ENCODE measurements at regions not wholly inside any gene's neighbourhood (a gene's known extent, or its start where the extent isn't known, plus 50 kb on each side); places are given as distances from the start of the nearest gene placed in this dataset.
"Not testable (repeated sequence)": the region's sequence is repeated elsewhere in the genome, so short reads cannot be mapped to it uniquely, and the experiment has no call there.

DNA sequence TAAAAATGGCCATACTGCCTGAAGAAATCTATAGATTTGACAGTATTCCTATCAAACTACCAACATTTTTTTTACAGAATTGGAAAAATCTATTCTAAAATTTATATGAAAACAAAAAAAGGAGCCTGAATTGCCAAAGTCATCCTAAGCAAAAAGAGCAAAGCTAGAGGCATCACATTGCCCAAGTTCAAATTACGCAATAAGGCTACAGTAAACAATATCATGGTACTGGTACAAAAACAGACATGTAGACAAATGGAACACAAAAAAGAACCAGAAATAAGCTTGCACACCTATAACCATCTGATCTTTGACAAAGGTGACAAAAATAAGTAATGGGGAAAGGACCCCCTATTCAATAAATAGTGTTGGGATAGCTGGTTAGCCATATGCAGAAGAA lies 50.2 kb upstream of the THSD7B start:
- DNase-seq (ENCODE audit: low spot score) = no peak

- no peak for DNase-seq (ENCODE audit: low spot score)
These were observed 50.8 kb upstream of the THSD7B start for GRCh38 chr2:136714452-136714951.

- DNase-seq (ENCODE audit: low spot score) = no peak
These were observed 51.6 kb upstream of the THSD7B start for GRCh38 chr2:136713739-136714138.

DNA sequence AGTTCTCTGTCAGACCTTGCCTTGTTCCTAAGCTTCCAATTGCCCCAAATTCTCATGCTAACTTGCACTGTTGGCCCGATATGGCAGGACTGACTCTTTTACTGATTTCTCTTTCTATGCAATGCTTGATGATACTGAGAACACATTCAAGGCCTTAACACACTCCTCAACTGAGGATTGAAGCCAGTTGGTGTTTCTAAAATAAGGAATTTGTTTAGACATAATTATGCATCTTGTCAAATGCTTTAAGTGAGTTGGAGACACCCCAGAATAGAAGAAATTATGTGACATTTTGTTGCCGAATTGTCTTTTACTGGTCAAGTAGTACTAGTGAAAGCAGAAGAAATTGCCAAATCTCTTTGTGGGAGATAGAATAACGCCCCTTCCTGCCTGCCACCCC lies 60.0 kb upstream of the THSD7B start:
- DNase-seq (ENCODE audit: low spot score) = no peak

DNA sequence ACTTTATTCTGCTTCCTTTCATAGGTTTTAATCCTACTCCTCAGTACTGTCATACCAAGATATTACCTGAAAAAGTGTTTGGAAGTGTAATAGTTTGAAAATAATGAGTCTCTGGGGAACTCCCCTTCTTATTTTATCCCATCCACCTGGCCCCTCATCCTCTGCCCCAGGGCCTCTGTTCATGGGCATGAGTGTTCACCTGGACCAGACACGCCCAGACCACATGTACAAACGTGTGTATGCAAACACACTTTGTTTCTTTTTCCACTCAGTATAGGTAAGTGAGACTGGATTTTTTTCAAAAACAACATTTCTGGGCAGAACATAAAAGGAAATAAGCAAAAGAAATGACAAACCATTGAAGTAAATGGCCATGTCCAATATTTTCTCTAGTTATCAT lies 62.1 kb upstream of the THSD7B start:
- DNase-seq (ENCODE audit: low spot score) = no peak

GRCh38 chr2:136696438-136696837 lies 68.9 kb upstream of the THSD7B start:
- DNase-seq (ENCODE audit: low spot score) = no peak

GRCh38 chr2:136693966-136694365 lies 71.4 kb upstream of the THSD7B start:
- DNase-seq (ENCODE audit: low spot score) = no peak

DNA sequence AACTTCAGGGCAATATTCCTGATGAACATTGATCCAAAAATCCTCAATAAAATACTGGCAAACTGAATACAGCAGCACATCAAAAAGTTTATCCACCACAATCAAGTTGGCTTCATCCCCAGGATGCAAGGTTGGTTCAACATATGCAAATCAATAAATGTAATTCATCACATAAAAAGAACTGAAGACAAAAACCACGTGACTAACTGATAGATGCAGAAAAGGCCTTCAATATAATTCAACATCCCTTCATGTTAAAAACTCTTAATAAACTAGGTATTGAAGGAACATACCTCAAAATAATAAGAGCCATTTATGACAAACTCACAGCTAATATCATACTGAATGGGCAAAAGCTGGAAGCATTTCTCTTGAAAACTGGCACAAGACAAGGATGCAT lies 85.3 kb upstream of the THSD7B start:
- not testable (repeated sequence) for DNase-seq (ENCODE audit: low spot score)

DNA sequence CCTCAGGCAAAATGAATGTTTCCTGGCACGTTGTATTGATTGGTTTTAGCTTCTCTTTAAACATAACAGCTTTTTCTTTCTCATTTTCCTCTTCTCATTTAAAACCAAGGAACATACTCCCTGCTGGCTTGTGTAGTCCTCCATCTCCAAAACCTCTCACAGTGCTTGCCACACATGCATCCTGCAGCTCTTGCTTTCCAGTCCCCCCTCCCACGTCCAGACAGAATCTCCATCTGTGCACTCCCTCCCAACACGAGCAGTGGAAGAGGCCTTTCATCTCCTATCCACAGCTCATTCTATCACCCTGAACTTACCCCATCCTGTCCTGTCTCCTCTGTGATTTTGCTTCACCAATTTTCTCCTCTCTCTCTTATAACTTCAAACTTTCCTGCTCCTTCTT lies 99.6 kb upstream of the THSD7B start:
- no peak for DNase-seq (ENCODE audit: low spot score)

DNA sequence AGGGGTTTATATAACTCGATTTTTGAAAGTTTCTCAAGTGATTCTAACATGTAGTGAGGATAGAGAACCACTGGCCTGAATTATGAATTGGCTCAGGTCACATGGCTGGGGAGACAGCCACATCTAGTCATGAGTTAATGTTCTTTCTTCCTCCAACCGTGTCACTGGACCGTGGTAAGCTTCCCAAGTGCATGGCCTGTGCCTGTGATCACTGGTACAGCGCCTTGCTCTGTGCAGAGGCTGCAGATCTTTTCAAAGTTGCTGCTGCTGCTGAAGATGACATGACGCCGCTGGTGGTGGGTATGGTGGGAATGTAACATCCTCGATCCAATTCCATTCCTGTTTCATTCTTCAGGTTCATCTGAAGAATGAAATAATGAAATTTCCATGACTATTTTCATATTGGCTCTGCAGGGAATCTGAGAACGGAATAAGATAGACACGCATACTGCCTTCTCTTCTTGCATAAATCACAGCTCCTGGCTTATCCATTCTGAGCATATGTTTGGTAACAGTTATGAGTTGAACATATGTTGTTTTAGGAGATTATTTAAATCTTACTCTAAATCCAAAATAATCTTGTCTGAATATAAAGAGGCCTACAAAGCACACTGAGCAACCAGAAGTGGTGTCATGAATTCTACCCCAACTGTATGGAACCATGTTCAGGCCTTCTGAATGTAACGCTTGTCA lies 100.5 kb upstream of the THSD7B start:
- DNase-seq (ENCODE audit: low spot score) = no peak

- DNase-seq (ENCODE audit: low spot score) = no peak
These were observed 107.1 kb upstream of the THSD7B start for GRCh38 chr2:136658201-136658600.

DNA sequence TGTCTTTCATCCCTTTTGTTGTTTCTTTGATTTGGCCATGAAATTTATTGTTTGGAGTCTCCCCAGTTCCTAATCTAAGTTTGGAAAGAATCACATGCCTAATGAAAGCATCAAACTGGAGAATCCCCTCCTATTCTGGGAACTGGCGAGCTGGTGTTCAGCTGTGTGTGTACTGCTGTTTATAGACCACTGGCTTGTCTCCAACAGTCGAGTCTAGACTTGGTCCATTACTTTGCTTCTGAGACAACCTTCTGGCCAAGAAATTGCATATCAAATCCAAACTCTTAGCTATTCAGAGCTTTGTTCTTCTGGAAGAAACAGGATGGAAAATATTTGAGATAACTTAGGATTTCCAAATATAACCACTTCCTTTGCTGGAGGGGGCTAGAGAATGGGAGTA lies 111.5 kb upstream of the THSD7B start:
- DNase-seq (ENCODE audit: low spot score) = no peak

GRCh38 chr2:136651456-136652010 lies 113.8 kb upstream of the THSD7B start:
- DNase-seq (ENCODE audit: low spot score) = no peak

GRCh38 chr2:136647039-136647438 lies 118.3 kb upstream of the THSD7B start:
- DNase-seq (ENCODE audit: low spot score) = no peak

- DNase-seq (ENCODE audit: low spot score) = no peak
These were observed 120.0 kb upstream of the THSD7B start for GRCh38 chr2:136645236-136645828.

DNA sequence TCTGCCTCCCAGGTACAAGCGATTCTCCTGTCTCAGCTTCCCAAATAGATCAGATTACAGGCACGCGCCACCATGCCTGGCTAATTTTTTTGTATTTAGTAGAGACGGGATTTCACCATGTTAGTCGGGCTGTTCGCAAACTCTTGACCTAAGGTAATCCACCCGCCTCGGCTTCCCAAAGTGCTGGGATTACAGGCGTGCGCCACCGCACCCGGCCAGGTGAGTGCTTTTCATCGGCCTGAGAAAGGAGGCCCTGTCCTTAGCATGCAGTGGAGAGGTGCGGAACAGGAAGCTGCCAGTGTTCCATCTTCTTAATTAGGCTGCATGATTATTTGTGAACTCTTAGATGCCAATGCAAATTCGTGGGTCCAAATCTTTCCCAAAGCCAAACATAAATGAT lies 125.7 kb upstream of the THSD7B start:
- DNase-seq (ENCODE audit: low spot score) = no peak

DNA sequence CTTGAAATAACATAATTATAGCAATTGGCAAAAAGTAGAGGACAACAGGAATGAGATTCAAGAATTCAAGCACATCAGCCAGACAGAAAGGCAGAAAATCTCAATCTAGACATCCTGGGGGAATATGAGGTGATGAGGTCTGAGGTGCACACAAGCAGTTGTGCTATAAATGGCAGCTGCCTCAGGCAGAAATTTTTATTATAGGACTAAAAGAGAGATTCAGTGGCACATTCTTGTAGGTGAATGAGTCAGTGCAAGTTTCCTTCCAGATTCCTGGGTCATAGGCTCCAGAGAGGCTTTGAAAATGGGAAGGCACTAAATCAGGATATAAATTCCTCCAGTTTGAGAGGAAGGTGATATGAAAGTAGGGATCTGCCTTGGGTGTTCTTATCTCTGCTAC lies 127.2 kb upstream of the THSD7B start:
- no peak for DNase-seq (ENCODE audit: low spot score)

- DNase-seq (ENCODE audit: low spot score) = no peak
These were observed 127.9 kb upstream of the THSD7B start for GRCh38 chr2:136637402-136637801.

GRCh38 chr2:136628490-136628889 lies 136.9 kb upstream of the THSD7B start:
- no peak for DNase-seq (ENCODE audit: low spot score)

- DNase-seq (ENCODE audit: low spot score) = no peak
These were observed 152.2 kb upstream of the THSD7B start for GRCh38 chr2:136613096-136613495.

GRCh38 chr2:136612079-136612478 lies 153.3 kb upstream of the THSD7B start:
- DNase-seq (ENCODE audit: low spot score) = no peak

DNA sequence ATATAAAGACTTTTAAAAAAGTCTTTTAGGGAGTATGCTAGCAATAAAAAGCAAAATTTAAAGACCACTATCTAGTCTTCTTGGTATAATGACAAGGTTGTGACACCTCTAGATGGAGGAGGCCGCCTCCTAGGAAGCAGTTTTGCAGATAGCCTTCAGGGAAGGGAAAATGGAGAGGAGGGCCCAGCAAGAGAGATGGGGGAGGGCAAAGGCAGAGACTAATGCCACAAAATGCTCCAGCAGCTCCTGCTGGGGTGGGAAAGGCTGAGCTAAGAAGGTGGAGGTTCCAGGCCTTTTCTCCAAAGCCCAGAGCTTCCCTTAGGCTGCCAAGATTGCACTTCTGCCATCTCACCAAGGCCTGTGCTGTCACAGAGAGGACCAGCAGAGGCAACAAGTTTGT lies 153.9 kb upstream of the THSD7B start:
- DNase-seq (ENCODE audit: low spot score) = no peak

DNA sequence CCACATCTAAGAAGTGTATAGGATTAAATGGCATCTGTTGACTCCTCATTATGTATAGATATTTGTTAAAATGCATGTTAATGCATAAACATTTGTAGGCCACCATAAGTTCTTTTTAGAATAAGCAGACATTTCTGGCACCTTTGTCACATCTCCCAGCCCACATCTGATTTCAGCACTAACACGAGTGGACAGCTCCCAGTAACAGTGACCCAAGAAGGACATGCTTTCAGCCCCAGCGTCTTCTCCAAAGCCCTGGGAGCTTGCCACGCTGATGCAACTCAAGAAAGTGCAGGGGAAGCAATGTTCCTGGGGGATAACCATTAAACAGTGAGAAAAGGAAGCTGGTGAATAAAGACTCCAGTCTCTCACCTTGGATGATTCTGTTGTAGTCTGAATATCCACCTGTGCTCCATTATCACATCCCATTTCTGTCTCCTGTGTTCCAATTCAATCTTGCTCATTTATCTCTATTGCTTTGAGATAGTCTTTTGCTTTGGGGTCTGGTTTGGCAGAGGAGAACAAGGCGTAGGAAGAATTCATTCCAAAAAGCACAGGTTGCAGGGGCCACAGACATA lies 182.6 kb upstream of the THSD7B start:
- no peak for DNase-seq (ENCODE audit: low spot score)

Measured in A172 (cell line).